ENCODE measurements at regions not wholly inside any gene's neighbourhood (a gene's known extent, or its start where the extent isn't known, plus 50 kb on each side); places are given as distances from the start of the nearest gene placed in this dataset.

DNA sequence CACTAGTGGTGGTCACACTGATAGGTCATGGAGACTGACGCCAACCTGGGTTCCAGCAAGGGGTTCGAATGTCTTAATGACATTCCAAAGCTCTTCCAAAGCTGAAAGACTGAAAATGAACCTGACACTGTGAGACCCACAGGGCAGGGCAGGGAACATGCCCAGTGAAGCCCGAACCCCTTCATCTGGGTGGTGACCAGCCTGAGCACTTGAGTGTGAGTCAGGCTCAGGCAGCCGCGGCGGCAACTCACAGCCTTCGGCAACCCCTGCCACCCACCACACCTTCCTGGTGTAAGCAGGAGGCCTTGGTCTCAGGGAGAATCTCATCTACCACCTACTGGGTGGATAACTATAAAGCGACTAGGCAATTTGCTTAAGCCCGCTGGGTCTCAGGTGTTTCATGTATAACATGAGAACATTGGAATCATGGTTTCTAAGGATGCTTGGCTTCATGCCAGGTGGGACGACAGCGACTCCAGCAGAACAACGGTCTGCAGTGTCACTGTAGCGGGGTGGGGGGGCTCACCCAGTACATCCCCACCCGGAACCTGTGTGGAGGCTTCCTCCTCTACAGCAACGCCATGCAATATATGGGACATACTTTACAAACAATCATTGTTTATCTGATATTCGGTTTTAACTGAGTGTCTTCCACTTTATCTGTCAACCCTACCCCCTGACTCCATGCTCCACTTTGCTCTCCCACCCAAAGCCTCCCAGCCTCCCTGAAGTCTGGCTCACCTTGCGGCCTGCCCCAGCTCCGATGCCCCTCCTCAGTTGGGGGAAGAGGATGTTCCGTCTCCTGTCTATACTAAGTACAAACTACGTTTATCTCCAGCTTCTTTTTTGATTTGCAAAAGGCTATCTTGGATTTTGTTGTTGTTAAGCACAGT, 125.0 kb upstream of the MEF2A start:
- no peak for DNase-seq

GRCh38 chr15:99441444-99441800, 124.4 kb upstream of the MEF2A start:
- DNase-seq: no peak

DNA sequence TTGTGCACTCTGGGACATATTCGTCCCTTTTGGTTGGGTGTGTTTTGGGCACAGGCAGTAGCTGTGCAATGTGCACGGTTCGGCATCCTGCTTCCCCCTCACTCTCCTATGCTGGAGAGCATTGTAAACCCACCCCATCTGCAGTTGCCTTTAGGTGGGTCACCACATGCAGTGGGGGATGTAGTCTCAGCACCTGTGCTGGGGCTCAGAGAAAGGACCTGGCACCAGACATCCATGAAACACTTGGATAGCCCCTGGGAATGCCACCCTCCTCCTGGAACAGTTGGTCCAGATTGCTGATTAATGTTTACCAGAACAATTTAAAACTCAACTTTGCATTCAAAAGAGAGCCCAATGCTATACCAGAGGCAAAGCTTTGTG, 123.9 kb upstream of the MEF2A start:
- no peak for DNase-seq

DNA sequence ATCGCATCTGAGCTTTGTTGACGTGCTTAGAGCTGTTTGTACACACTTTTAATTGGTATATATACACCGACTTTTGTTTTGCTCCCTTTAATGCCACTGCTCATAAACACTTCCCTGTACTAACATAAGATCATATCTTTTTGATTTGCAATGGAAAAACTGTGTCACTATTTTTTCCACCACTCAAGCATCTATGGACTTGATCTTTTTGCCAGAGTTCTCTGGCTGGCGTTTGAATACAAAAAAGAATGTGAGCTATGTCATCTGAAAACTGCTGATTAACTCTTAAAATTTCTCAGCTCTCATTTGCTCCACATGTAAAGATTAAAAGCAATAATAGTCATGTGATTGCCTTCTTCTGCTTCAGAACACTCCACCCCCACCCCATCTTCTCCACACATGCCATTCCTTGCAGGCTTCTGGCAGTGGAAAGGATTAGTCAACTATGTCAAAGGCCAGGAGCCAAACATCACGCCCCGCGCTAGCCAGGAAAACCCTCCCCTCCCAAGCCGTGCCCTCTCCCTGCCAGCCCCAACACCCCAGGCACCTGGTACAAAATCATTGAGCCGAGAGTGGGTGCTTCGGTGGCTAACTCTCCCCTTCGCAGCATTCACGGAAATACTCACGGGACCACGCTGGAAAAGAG, 123.4 kb upstream of the MEF2A start:
- DNase-seq: no peak

DNA sequence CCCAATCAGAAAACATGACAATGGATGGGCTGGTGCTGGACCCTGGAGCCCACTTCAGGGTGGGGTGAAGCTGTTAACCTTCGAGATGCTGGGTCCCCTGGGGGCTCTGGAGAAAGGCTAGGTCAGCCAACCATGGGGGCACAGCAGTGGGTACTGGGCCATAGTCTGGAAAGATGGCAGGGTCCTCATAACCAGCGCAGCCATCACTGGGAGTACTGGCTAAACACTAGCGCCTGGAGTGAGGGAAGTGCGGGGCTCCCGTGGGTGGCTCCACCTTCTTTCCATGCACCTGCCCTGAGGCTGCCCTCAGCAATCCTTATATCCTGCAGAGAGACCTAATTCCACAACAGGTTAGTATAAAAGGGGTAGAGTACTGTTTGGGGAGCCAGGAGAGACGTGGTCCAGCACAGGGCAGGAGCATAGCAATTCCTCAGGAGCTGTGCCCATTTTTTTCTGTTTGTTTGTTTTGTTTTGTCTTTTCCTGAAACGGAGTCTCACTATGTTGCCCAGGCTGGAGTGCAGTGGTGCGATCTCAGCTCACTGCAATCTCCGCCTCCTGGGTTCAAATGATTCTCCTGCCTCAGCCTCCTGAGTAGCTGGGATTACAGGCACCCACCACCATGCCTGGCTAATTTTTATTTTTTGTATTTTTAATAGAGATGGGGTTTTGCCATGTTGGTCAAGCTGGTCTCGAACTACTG, 122.6 kb upstream of the MEF2A start:
- DNase-seq: no peak

- DNase-seq: no peak
Measured at GRCh38 chr15:99443768-99444446, 121.9 kb upstream of the MEF2A start.

DNA sequence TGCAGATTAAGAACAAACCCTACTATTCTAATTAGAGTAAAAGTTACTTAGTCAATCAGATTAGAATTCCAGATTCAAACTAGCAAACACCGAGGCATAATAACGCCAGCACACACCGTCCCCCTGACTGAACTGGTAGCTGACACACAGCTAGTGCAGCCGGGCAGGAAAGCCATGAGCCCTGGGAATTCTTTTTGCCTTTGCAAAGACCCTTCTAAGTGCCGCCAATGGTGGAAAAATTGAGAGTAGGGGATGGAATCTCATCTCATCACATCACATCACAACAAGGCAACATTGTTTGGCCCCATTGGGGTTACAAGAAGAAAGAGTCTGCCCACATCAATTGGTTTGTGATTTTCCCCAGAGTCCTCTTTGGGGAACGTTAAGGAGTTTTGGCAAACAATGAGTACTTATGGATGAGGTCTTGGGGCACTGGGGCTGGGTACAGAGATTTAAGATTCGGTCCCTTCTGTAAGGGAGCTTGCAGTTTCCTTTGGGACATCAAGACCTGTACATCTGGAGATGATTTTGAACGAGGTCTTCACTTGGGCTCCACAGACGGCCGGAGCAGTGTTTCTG, 120.4 kb upstream of the MEF2A start:
- DNase-seq: no peak

- DNase-seq: peak; percentile 39
Measured at GRCh38 chr15:99446565-99447496, 119.0 kb upstream of the MEF2A start.

GRCh38 chr15:99447497-99448371, 118.0 kb upstream of the MEF2A start:
- DNase-seq: no peak

DNA sequence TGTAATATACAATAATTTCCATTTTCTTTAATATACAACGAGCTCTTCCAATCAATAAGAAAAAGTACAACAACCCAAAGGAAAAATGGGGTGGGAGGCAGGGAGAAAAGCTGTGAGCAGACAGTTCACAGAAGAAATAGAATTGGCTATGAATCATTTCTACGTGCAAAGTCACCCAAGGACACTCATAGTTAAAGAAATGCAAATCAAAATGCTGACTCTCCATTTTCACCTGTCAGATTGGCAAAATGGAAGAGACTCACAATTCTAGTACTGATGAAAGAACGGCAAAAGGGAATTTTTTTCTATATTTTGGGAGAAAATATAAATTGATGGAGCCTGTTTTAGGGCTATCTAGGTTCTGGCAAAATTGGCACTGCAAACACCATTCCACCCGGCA, 116.3 kb upstream of the MEF2A start:
- DNase-seq: no peak

- DNase-seq: peak; percentile 46
Measured at GRCh38 chr15:99450896-99451358, 114.9 kb upstream of the MEF2A start.

- no peak for DNase-seq
Measured at GRCh38 chr15:99451484-99451883, 114.3 kb upstream of the MEF2A start.

GRCh38 chr15:99452010-99452409, 113.8 kb upstream of the MEF2A start:
- no peak for DNase-seq

DNA sequence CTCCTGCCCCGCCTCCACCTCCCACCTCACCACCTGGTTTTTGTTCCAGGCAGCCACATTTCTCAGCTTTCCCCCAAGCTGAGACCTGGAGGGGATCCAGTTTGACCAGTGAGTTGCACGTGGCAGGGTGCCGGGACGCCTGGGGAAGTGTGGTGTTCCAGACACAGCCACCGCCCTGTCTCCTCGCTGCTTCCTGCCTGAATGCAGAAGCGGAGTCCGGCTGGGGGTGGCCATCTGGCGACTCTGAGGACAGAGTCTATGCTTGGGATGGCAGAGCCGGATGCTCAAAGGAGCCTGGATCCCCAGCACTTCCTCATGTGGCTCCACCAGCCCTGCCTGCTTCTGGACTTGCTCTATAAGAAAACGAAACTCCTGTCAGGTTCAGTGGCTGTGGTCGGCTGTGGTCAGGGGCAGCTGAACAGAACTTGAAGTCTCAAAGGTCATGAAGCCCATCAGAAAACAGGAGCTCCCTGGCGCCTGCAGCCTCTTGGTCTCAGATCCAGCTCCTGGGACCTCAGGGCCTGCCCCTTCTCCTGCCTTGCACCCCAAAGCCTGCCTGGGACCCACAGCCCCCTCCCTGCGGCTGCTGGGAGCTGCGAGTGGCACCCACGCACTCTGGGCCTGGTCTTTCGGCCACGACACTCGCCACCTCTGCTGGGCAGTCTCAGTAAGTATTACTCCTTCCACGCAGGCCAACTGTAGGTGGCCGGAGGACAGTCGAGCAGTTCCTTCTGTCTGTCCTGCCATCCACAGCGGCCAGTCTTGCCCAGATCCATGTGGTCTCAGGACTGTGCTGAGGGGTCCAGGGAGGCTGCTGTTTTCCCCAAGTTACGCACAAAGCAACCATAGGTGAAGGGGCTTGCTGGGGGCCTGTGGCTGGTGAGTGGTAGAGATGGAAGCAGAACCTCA, 112.8 kb upstream of the MEF2A start:
- DNase-seq: no peak

- no peak for DNase-seq
Measured at GRCh38 chr15:99453637-99454030, 112.2 kb upstream of the MEF2A start.

DNA sequence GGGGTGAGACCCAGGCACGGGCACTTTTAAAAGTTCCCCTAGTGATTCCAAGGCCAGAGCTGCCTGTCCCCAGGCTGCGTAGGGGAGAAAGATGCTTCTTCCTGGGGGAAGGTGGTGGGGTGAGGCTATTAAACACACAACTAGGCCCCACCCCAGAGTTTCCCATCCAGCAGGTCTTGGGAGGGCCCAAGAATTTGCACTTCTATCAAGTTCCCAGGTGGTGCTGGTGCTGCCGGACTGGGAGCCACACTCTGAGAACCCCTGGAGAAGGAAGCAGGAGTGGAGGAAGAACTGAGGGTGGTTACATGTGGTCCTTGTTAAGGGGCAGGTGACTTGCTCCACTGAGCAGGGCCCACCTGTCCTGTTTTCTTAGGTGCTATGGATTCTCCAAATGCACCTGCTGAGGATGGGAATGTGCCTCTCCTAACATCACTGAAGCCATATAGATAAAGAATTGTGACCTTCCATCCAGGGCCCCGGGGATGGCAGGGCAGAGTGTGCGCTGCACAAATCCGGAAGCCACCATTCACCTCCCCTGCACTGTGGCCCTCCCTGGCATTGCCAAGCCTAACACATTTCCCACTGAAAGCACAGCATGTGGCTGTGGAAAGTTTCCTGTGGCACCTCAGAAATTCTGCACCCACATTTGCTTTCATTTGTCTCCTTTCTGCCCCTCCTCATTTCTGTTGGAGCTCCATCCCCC, 111.5 kb upstream of the MEF2A start:
- no peak for DNase-seq

DNA sequence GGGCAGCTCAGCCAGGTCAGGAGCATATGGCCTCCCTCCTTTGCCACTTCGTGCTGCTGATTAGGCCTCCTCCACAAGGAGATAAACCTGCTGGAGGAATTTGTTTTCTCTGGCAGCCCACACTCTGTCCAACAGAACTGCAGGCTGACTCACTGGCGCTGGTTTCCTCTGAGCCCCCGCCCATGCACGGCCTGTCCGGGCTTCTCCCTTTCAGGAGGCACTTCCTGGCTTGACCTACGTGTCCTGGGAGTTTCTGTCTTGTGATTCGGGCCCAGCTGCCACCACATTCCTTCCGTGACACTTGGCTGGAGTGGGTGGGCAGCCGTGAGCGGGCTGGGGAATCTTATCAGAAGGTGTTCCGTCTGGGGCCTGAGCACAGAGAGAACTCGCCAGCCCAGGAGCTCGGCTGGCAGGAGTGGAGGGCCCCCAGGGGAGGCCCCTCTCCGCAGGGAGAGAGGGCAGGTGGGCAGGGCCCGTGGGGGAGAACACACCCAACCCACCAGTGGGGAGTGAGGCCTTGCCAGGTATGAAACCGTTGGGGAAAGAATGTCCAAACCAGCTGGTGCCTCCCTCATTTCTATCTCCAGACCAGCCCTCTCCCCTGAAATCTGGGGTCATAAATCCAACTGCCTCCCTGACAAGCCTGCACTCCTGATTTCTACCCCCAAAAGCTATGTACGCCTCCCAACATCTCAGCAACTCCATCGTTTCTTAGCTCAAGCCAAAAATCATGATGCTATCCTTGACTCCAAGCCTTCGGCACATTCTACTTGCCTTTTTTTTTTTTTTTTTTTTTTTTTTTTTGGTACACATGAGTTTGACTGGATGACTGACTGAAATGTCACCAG, 110.6 kb upstream of the MEF2A start:
- DNase-seq: no peak

DNA sequence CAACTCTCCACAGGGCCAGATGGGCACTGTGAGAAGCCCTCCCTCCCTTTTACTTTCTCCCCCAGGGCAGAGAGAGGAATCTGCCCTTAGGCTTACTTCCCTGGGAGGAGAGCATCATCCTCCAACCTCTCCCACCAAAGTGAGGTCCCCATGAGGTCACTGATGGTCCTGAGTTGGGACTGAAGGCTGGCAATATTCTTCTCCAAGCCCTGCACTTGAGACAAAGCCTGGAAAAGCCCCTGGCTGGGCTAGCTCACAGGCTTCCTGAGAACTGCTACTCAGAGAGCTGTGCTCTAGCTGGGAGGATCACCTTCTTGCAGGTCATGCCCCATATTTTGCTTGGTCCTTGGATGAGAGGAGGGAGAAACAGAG, 110.0 kb upstream of the MEF2A start:
- no peak for DNase-seq

Data from NCI-H2029 (cell line).